T-helper 9 cell (primary cell): ENCODE measurements at regions not wholly inside any gene's neighbourhood (a gene's known extent, or its start where the extent isn't known, plus 50 kb on each side); places are given as distances from the start of the nearest gene placed in this dataset.

Experiments
- DNase-seq: peaks from one replicate; pipeline ENCODE4 v3.0.0-alpha.2; 2020

DNA sequence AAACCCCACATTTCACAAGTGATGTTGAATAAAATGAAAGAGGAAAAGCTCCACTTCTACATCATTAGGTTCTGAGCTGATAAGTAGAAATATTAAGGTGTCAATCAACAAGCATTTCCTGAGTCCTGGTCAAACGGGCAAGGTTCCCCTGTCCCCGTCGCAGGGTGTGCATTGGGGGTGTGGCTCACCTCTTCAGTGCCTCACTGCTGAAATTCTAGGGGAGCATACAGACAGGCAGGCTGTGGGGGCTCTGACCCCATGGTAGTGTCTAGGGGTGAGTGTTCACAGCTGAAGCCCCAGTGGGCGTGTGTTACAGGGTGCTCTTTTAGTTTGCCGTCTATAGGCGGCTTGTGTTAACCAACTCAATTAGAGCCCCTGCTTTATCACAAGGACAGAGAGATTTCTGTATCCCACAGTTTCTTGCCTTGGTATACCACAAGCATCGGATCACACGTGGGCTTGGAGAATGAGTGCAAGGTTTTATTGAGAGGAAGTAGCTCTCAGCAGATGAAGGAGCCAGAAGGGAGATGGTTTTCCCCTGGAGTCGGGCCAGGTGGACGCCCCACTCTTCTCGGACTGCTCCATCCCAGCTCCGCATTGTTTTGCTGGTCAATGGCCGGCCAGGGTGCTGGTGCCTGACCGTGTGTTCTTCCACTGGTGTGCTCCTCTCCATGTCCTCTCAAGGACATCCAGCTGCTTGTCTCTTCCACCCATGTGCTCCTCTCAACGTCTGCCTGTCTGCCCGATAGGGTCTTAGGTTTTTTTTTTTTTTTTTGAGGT is 238.2 kb upstream of the NLRP1 start:
- DNase-seq: no peak

DNA sequence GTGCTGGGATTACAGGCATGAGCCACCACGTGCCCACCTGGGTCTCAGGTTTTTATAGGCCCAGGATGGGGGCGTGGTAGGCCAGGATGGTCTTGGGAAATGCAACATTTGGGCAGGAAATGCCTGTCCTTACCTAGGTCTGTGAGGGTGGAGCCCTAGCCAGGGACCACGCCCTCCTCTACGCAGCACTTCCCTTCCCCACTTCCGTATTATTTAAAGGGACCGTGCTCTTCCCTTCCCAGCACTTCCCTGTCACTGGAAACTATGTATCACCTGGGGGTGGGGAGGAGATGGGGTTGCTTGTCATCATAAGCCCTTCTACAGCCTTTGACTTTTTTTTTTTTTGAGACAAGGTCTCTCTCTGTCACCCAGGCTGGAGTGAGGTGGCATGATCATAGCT is 238.9 kb upstream of the NLRP1 start:
- no peak for DNase-seq

DNA sequence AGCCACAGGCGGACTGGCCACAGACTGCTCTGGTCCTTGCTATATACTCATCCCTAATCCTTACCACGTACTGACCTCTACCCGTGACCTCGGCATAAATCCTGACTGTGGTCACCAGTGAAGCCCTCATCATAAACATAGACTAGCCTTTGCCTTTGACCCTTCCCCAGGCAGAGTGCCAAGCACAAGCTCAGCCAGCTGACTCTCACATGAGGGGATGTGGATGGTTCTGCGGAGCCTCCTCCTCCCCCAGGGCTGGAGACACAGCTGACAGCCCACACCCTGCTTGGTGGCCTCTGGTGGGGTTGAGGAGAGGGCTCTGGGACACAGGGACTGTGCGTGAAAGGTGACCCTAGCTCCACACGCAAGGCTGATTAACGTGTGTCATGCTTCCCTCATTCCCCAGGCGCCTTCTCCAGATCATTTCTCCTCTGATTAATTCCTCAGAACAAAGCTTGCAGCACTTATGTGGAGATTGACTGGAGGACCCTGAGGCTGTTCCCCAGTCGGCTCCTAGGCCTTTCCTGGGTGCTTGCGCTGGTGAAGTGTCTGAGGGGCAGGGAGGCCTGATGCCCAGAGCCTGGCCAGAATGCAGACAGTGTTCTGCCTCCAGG is 241.5 kb upstream of the NLRP1 start:
- DNase-seq: no peak

DNA sequence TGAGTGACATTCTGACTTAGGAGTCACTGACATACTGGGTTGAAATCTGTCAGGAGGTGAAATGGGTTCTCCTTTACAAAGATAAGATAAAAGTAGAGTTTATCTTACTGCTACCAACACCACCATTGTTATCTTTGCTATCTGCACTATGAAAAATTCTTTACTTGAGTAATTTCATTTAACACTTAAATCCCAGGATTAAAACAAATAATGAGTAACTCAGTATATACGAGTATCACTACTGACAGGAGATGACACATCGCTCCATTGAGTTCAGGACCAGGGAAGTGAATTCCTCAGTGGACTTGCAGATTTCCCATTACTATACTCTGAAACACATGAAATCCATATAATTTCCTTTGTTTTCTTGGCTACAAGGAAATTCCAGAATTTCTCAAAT is 242.1 kb upstream of the NLRP1 start:
- DNase-seq: no peak

DNA sequence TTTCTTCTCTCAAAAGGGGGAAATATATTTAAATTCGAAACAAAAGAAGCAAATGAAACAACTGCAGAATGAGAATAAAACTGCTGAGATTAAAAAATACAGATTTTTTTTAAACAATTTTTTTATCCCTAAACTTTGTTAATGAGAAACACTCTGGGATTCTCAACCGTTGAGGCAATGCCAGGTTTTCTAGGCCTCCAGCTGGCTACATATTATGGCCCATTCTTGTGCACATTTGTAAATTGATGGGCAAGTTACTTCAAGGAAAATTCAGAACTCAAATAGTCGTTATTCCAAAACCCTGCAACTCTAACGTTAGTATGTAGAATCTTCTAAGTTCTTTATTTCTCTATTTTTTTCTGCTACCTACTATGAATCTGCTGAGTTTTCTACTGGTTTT is 239.3 kb upstream of the WSCD1 start:
- no peak for DNase-seq

DNA sequence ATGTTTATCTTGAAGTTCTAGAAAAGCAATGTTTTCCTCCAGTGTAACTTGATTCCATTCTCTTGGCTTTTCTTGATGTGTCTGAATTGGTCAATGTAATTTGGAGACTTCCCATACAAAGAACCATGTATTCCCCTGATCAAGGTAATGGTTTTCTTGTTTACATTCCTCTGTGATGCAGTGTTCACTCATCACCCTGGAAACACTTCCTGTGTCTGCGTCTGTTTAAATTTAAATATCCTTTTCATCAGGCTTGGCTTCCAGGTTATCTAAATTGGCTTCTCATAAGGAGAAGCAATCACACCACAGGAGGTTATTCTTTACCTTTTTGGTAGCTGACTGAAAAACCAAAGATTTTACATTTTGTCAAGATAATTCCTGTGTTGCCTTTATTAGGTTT is 237.3 kb upstream of the WSCD1 start:
- no peak for DNase-seq

DNA sequence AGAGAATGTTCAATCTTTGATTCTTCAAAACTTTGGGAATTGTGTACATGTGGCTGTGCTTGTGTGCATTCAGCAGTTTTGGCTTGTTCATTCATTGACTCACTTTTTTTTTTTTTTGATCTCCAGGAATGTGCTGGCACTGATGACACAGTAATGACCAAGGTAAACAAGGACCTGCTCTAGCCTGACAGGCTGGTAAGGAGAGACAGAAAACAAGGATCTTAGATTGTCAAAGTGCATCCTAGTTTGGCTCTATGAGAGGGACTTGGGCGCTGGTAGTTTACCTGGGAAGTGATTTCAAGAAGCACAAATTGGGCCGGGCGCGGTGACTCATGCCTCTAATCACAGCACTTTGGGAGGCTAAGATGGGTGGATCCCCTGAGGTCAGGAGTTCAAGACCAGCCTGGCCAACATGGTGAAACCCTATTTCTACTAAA is 233.1 kb upstream of the WSCD1 start:
- no peak for DNase-seq

DNA sequence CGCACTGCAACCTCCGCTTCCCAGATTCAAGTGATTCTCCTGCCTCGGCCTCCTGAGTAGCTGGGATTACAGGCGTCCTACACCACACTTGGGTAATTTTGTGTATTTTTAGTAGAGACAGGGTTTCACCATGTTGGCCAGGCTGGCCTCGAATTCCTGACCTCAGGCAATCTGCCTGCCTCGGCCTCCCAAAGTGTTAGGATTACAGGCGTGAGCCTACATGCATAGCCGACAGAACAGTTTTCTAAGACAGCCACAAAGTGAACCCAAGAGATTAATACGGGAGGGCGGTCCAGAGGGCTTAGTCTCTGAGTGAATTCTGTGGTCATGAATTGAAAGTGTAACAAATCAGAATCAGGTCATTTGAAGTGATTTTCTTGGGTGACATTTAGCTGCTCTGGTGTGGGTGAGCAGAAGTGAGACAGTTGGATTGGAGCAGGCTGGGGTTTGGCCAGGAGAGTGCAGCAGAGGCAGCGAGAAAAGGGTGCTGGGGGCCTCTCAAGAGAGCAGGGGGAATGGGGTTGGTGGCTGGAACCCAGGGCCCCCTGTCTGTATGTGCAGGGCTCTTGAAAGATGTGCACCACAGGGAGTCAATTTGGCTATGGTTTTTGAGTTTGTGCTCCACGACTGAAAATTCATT is 231.4 kb upstream of the WSCD1 start:
- DNase-seq: no peak

DNA sequence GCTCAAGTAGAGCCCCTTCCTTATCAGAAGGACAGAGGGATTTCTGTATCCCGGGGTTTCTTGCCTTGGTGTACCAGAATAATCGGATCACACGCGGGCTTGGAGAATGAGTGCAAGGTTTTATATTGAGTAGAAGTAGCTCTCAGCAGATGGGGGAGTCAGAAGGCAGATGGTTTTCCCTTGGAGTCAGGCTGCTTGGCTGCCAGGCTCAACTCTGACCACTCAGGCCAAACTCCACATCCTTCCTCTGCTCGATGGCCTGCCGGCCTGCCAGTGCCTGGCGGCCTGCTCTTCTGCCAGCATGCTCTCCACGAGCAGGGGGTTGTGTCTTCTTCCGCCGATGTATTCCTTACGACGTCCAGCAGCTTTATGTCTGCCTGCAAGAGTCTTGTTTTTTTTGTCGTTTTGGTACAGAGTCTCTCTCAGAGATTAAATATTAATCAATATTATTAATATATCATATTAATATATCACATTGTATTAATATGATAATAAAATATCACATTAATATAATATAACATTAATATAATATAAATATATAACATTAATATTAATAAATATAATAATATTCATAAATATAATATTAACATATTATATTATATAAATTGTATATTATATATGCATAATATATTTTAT is 229.2 kb upstream of the WSCD1 start:
- DNase-seq: no peak

DNA sequence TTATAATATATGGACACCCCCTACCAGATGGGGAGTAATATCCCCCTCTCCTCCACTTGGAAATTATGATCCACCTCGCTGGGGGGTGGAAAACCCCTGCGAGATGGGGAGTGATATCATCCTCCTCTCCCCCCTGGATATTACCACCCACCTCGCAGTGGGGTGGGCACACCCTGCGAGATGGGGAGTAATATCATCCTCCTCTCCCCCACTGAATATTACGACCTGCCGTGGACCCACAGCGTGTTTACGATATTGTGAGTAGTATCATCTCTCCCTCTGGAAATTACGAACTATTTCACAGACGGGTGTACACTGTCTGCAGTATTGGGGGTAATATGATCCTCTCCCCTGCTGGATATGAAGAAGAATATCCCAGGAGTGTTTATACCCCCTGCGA is 228.3 kb upstream of the WSCD1 start:
- no peak for DNase-seq

DNA sequence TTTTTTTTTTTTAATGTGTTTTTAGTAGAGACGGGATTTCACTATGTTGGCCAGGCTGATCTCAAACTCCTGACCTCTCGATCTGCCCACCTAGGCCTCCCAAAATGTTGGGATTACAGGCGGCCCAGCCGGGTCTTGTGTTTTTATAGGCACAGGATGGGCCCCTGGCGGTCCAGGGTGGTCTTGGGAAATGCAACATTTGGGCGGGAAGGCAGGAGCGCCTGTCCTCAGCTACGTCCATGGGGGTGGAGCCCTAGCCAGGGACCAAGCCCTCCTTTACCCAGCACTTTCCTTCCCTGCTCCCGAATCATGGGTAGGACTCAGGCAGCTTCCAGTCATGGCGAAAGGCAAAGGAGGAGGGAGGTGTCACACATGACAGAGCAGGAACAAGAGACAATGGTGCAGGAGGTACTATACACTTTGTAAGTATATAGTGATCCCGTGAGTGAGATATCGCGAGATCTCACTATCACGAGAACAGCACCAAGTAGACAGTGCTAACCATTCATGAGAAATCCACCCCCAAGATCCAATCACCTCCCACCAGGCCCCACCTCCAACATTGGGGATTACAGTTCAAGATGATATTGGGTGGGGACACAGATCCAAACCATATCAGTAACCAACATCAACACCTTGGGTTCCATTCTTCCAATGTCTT is 226.7 kb upstream of the WSCD1 start:
- no peak for DNase-seq

DNA sequence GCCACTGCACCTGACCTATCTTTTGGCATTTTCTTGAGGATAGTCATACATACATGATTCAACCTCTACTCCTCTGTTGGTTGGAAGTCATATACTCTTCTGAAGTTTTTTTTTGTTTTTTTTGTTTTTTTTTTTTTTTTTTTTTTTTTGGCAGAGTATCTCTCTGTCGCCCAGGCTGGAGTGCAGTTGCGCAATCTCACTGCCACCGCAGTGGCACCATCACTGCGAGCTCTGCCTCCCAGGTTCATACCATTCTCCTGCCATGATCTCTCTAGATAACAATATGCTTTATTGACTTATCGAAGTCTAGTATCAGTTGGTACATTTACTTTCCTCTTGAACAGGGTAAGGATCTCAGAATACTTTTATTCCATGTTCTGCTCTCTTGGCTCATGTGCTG is 224.2 kb upstream of the WSCD1 start:
- DNase-seq: no peak

DNA sequence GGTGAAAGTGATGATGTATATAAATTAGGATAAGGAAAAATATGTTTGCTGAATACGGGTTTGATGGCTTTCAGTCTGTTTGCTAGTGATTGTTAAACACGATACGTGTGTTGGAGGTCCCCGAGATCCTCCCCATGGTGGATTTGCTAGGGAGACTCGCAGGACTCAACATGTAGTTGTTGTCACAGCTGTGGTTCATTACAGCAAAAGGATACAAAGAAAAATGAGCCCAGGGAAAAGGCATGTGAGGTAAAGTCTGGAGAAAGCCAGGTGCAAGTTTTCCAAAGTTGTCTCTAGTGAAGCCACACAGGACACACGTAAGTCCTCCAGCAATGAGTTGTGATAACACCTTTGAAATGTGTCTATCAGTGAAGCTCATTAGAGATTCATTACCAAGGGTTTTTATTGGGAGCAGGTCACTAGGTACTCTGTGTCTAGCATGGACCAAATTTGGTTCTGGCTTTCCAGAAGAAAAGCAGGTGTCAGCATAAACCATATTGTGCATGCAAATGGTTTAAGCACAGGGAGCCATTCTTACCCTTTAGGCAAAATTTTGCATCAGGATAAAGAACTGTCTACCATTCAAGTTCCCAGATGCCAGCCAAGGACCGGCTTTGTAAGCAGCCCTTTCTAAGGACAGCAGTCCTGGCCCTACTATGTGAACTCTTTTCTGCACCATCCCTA is 215.2 kb upstream of the WSCD1 start:
- DNase-seq: no peak

DNA sequence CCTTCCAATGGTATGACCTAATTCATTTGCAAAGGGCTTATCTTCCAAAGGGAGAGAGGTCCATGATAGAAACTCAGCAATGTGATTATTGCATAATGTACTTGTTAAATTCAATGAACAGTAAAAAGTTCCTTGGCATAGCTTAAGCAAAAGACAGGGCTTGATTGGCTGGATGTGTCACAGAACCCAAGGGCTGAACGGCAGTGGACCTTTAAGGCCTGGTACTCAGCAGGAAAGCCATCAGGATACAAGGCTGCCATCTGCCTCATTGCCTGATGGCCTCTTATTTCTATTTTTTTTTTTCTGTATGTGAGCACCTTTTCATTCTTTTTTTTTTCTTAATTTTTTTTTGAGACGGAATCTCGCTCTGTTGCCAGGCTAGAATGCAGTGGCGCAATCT is 208.9 kb upstream of the WSCD1 start:
- DNase-seq: no peak

DNA sequence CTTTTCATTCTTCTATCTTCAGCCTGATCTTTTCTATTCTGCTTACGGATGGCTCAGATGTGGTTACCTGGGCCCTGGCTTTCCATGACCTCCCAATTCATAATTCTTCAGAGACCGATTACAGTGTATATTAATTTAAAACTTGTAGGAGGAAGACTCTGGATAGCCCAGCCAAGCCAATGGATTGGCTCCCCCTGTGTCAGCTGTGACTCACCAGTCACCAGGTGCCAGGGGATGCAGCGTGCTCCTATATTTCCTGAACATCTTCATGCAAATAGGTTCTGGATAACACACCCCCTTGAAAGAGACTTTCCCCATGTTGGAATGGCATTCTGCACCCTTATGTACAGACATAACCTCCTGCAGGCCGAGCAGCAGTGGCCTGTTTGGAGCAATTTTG is 208.3 kb upstream of the WSCD1 start:
- DNase-seq: no peak

DNA sequence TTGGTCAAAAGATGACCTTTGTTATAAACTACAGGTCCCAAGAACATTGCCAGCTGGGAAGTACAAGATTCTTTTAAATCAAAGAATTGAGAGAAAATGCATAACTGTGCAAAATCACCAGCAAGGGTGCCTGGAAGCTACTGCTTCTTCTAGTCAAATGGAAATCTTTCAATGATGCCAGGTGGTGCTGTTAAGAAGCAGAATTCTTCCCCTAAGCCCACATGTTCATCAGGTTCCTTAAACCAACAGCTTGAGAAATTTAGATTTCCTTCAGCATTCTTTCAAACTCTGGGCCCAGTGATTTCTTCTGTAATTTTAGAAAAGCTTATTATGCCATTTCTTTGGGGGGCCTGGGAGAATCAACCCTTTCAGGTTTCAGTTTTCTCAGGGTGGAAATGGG is 207.8 kb upstream of the WSCD1 start:
- no peak for DNase-seq

DNA sequence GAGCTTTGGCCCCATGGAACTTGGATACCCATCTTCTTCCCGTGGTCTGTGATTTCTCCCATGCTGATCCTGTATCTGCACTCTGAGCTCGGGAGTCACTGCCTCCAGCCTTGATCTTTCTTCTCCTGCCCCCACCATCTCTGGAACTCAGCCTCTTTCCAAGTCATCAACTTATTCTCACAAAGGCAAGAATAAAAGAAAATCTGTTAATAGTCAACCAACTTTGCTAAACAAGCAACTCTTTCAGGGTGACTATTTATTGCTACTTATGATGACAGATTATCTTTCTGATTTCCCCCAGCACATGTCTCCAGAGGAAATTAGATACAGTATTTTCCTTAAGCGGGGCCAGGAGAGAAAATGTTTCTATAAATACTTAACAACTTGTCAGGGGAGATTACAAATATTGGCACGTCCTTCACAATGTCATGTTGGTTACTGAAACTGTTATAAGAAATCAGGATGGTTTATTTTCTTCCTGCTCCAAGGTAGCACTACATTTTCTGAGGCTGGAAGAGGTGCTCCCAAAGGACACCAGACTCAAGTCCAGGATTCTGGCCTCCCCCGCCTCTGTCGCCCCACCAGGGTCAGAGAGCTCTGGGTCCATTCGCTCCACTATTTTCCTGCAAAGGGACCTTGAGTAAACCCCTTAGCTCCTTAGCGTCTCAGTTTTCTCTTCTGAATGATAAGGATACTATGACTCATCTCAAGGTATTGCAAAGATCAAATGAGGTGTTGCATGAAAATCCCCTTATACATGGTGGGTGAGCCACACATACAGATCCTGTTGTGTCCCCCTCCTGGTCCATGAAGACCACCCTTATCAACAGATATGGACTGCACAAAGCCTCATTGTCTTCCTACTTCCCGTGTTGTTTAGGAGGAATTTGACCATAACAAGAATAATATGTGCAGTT is 205.2 kb upstream of the WSCD1 start:
- no peak for DNase-seq

DNA sequence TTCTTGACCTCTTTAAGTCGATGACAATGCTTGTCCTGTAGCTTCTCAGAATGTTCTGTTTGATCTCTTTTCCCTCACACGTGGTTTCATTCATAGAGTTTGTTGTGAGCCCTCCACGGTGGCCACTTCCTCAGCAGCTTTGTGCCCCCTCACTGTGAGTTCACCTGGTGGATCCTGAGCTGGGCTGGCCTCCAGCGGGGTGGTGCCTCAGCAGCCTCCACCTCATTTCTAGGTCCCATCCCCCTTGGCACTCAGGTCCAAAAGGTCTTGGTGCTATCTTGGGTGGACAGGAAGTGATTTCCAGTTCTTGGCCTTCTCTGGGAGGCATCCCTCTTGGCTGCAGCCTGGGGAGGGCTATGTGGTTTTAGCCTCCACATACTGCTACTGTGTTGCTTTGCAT is 203.2 kb upstream of the WSCD1 start:
- DNase-seq: no peak

DNA sequence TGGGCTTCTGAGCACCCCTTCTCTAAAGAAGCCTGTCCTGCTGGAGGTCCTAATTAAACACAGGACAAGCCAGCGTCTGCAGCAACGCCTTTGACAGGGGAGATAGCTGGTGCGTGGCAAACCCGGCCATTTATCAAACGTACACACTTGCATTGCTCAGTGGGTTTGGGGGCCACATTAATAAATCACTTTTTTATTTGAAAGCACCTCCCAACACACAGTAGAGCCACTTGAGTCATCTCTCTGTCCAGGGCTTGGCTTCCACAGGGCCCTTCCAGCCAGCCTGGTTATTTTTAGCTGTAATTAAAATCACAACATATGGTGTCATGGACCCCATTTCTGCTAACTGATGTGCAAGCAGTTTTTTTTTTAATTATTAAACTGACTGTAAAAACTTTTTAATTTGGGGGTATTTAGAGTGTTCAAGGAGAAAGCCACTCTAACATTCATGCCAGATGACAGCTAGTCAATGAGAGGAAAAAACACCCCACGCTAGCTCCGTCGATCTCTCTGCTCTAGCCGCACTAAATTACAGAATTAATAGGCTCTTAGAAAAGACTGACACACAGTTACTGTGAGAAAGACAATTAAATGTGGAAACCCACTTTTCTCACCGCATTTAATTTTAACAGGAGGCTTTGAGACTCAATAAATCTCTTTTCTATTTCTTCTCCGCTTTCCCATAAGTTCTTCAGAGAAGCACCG is 201.0 kb upstream of the WSCD1 start:
- no peak for DNase-seq

DNA sequence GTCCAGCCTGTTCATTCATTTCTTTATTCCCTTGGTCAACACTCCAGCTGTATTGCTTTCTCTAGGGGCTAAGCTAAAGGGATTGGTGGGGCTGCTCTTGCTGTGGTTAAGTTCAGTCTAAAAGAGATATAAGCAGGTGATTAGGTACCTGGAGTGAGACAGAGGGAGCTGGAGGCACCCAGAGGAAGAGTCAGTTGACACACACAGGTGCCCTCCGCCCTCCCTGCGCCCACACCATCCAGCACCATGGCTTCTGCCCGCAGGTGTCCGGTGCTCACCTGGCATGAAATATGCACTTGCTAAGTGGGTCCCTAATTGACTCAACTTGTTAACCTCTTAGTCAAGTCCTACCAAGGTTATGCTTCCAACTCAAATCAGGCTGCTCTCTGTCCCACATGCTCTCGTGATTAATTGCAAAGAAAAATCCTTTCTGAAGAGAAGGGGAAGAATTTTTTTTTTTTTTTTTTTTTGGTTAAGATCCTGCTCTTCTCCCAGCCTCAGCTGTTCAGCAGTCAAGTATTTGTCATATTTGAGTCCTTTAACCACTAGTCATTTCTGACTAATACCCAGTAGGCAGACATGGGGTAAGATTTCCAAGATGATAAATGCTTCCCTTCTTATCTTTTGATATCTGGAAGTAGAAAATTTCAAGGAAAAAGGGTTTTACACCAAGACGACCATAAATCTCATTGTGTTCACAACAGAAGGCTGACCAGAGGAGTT is 199.8 kb upstream of the WSCD1 start:
- no peak for DNase-seq
